ENCODE measurements at regions not wholly inside any gene's neighbourhood (a gene's known extent, or its start where the extent isn't known, plus 50 kb on each side); places are given as distances from the start of the nearest gene placed in this dataset.

GRCh38 chr5:97788369-97788768 is 605.3 kb upstream of the RIOK2 start:
- TF ChIP-seq EZH2 (IDR thresholded peaks at IDR 0.05; ENCODE audit: borderline replicate concordance, insufficient read depth, low read length, poor library complexity, severe bottlenecking) (no peak), POLR2AphosphoS5 (IDR thresholded peaks at IDR 0.05) (no peak), EP300 (conservative IDR thresholded peaks at IDR 0.05; ENCODE audit: poor library complexity, severe bottlenecking) (no peak), TAF1 (IDR thresholded peaks at IDR 0.05; ENCODE audit: low read depth) (no peak), MXI1 (conservative IDR thresholded peaks at IDR 0.05; ENCODE audit: poor library complexity, severe bottlenecking) (no peak)
- TF ChIP-seq, protein P1, sequence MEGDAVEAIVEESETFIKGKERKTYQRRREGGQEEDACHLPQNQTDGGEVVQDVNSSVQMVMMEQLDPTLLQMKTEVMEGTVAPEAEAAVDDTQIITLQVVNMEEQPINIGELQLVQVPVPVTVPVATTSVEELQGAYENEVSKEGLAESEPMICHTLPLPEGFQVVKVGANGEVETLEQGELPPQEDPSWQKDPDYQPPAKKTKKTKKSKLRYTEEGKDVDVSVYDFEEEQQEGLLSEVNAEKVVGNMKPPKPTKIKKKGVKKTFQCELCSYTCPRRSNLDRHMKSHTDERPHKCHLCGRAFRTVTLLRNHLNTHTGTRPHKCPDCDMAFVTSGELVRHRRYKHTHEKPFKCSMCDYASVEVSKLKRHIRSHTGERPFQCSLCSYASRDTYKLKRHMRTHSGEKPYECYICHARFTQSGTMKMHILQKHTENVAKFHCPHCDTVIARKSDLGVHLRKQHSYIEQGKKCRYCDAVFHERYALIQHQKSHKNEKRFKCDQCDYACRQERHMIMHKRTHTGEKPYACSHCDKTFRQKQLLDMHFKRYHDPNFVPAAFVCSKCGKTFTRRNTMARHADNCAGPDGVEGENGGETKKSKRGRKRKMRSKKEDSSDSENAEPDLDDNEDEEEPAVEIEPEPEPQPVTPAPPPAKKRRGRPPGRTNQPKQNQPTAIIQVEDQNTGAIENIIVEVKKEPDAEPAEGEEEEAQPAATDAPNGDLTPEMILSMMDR (IDR thresholded peaks at IDR 0.05; ENCODE audit: poor library complexity, severe bottlenecking), result no peak
- TF ChIP-seq, protein P2, sequence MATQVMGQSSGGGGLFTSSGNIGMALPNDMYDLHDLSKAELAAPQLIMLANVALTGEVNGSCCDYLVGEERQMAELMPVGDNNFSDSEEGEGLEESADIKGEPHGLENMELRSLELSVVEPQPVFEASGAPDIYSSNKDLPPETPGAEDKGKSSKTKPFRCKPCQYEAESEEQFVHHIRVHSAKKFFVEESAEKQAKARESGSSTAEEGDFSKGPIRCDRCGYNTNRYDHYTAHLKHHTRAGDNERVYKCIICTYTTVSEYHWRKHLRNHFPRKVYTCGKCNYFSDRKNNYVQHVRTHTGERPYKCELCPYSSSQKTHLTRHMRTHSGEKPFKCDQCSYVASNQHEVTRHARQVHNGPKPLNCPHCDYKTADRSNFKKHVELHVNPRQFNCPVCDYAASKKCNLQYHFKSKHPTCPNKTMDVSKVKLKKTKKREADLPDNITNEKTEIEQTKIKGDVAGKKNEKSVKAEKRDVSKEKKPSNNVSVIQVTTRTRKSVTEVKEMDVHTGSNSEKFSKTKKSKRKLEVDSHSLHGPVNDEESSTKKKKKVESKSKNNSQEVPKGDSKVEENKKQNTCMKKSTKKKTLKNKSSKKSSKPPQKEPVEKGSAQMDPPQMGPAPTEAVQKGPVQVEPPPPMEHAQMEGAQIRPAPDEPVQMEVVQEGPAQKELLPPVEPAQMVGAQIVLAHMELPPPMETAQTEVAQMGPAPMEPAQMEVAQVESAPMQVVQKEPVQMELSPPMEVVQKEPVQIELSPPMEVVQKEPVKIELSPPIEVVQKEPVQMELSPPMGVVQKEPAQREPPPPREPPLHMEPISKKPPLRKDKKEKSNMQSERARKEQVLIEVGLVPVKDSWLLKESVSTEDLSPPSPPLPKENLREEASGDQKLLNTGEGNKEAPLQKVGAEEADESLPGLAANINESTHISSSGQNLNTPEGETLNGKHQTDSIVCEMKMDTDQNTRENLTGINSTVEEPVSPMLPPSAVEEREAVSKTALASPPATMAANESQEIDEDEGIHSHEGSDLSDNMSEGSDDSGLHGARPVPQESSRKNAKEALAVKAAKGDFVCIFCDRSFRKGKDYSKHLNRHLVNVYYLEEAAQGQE (IDR thresholded peaks at IDR 0.05; ENCODE audit: borderline replicate concordance), result no peak
